HepG2 (cell line): ENCODE measurements at regions not wholly inside any gene's neighbourhood (a gene's known extent, or its start where the extent isn't known, plus 50 kb on each side); places are given as distances from the start of the nearest gene placed in this dataset.

Source experiments
- ATAC-seq: fragments of 200-7000 bp; cut with Tn5 transposase; 3 replicates; pipeline ENCODE4 v1.9.1; 2020; ENCODE audit warnings: mild to moderate bottlenecking, moderate library complexity
- BruUV-seq: library from RNA; stranded (reverse); fragments of 400-500 nt; replicated peaks from 2 replicates; lab custom pipeline; 2021; lab: Mats Ljungman, UMichigan
- CTCF ChIA-PET: fragments of 300-600 bp; formaldehyde crosslinking; extraction: SDS; loops from one replicate; lab custom pipeline; 2021; ENCODE audit warnings: low total read pairs, inconsistent platforms, low intra/inter-chr PET ratio; lab: Yijun Ruan, JAX
- POLR2A ChIA-PET: fragments of 350-600 bp; sonication (Branson Sonifier 250); formaldehyde crosslinking; loops from one replicate; lab custom pipeline; 2020; ENCODE audit warnings: antibody characterized with exemption, inconsistent platforms; lab: Yijun Ruan, JAX
- DNase-seq: peaks from one replicate; pipeline ENCODE4 v3.0.0-alpha.2; 2015; ENCODE audit warnings: low spot score
- FAIRE-seq: peaks from 3 replicates; lab custom pipeline; 2011; peaks lifted over from hg19 to GRCh38; lab: Jason Lieb, UNC
- H2AFZ ChIP-seq: one replicate; pipeline ENCODE4 v1.6.1; 2011; ENCODE audit warnings: low read length, inconsistent platforms
- H3K27ac ChIP-seq: fragments of 300-600 bp; 3 replicates; pipeline ENCODE4 v1.8.0; 2011; ENCODE audit warnings: mixed run types, mild to moderate bottlenecking, mixed read lengths, low read length, inconsistent platforms; ENCODE audit not compliant: insufficient read depth; ENCODE audit errors: extremely low read length
- H3K27me3 ChIP-seq, 2 experiments: fragments of 200-600 bp in 1 of 2; 2 replicates in 1 of 2; 3 replicates in 1 of 2; pipeline versions ENCODE4 v1.6.0 to v1.8.0; 2011; ENCODE audit warnings: low read length in 2 of 2, mild to moderate bottlenecking in 2 of 2, moderate library complexity in 2 of 2, inconsistent platforms in 1 of 2; ENCODE audit not compliant: insufficient read depth in 2 of 2, control insufficient read depth in 1 of 2
- H3K36me3 ChIP-seq, 2 experiments: fragments of 200-600 bp in 1 of 2; replicated peaks in 1 of 2; 2 replicates in 1 of 2; 3 replicates in 1 of 2; pipeline versions ENCODE4 v1.5.1 to v1.8.0; 2011; ENCODE audit warnings: low read length in 2 of 2, inconsistent platforms in 1 of 2; ENCODE audit not compliant: insufficient read depth in 2 of 2, control insufficient read depth in 1 of 2
- H3K4me1 ChIP-seq: 2 replicates; pipeline ENCODE4 v1.5.1; 2012; ENCODE audit warnings: low read length, inconsistent platforms; ENCODE audit not compliant: insufficient read depth
- H3K4me2 ChIP-seq: 2 replicates; pipeline ENCODE4 v1.6.0; 2011; ENCODE audit warnings: low read depth, low read length, inconsistent platforms
- H3K4me3 ChIP-seq, 3 experiments: fragments of 200-600 bp in 1 of 3; sonication (generic), shearing (Covaris generic) in 1 of 3; replicated peaks in 1 of 3; 2 replicates each; pipeline ENCODE4 v1.5.1; 2011 to 2016; ENCODE audit warnings: low read length in 3 of 3, inconsistent platforms in 2 of 3, low read depth in 2 of 3, mild to moderate bottlenecking in 2 of 3, control low read depth in 1 of 3, mixed read lengths in 1 of 3; ENCODE audit not compliant: insufficient read depth in 1 of 3
- H3K79me2 ChIP-seq: one replicate; pipeline ENCODE4 v1.6.1; 2011; ENCODE audit warnings: low read length, inconsistent platforms; ENCODE audit not compliant: insufficient read depth
- H3K9ac ChIP-seq: 2 replicates; pipeline ENCODE4 v1.6.0; 2011; ENCODE audit warnings: mild to moderate bottlenecking, low read depth, low read length, inconsistent platforms; ENCODE audit not compliant: insufficient read depth
- H3K9me3 ChIP-seq: 2 replicates; pipeline ENCODE4 v1.5.1; 2012; ENCODE audit warnings: mild to moderate bottlenecking, low read length
- H4K20me1 ChIP-seq: 2 replicates; pipeline ENCODE4 v1.6.0; 2011; ENCODE audit warnings: inconsistent platforms, mild to moderate bottlenecking, low read length, moderate library complexity; ENCODE audit not compliant: insufficient read depth
- FOXA1 ChIP-seq, 2 experiments: fragments of 450-650 bp in 1 of 2; sonication (generic) in 1 of 2; formaldehyde crosslinking in 1 of 2; IDR thresholded peaks; 2 replicates each; pipeline versions ENCODE4 v1.4.0 to v1.6.1; 2016 to 2020; ENCODE audit warnings: missing genetic modification reagents in 1 of 2
- FOXA3 ChIP-seq: IDR thresholded peaks from 2 replicates; pipeline ENCODE4 v1.6.1; 2016; ENCODE audit warnings: missing genetic modification reagents, missing compliant biosample characterization
- KAT8 ChIP-seq: IDR thresholded peaks from 2 replicates; pipeline ENCODE4 v1.6.1; 2016; ENCODE audit warnings: missing genetic modification reagents, missing compliant biosample characterization
- XBP1 ChIP-seq: sonication (generic); formaldehyde crosslinking; IDR thresholded peaks from 2 replicates; pipeline ENCODE4 v1.5.0; 2020; ENCODE audit warnings: missing genetic modification reagents
- WGBS: methylation state at CpG from one replicate; pipeline ENCODE4 v1.1.6; 2017; ENCODE audit warnings: low lambda C conversion rate; 5-methylcytosine and 5-hydroxymethylcytosine counted together
- in situ Hi-C: cut with HindIII; loops from 2 replicates; pipeline ENCODE4 v1.10.0; 2017; ENCODE audit warnings: low pct_unique_long_range_greater_than_20kb; ENCODE audit not compliant: extremely low pct_ligation_motif_present
- intact Hi-C: fragments of 100-400 bp; cut with micrococcal nuclease; formaldehyde crosslinking; loops from one replicate; pipeline ENCODE4 v1.10.0; 2022; ENCODE audit not compliant: unreplicated experiment

DNA sequence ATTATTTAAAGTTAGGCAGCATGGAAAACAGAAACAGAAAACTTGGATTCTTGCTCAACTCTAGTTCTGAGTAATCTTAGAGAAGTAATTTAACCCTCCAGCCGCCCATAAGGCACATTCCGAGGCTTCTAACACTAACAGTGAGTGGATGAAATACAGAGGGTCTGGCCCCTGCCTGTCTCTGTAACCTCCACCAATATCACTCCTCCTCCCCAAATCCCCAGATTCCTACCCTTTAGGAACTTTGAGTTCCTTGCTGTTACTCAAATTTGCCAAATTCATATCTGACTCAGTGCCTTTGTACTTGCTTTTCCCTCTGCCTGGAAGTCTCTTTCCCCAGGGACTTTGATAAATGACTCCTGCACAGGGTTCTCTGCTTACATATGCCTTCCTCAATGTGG lies 112.5 kb upstream of the TGFBR2 start:
- DNase-seq, result no peak
- WGBS, result 100% methylated on average over 2 of the region's 2 CpGs
- H3K4me2 ChIP-seq, result no peak overlapping the region
- in situ Hi-C loops, result loop anchor here (5.0 kb wide), 1 partner anchor 113 kb away; the partner anchor contains the start of gene TGFBR2
- no peak overlapping the region for H3K4me3 ChIP-seq
- no peak for TF ChIP-seq KAT8 (CRISPR knock-in tag)
- TF ChIP-seq, all 625 proteins: peak for 0
- FAIRE-seq, result no peak
- no peaks in the 10 kb centered on the region for H3K79me2 ChIP-seq
- H4K20me1 ChIP-seq, result no peaks in the 10 kb centered on the region
- H3K36me3 ChIP-seq, result no peaks in the 10 kb centered on the region
- peaks cover 5% of the 10 kb centered on the region for H3K9me3 ChIP-seq
- no peak overlapping the region for H2AFZ ChIP-seq
- peak overlapping the region; percentile 87 for H3K27ac ChIP-seq
- CTCF ChIA-PET, result no interaction called here
- no peak for ATAC-seq
- H3K27me3 ChIP-seq, result no peaks in the 10 kb centered on the region
- no TSS peak for BruUV-seq
- POLR2A ChIA-PET, result no interaction called here
- H3K9ac ChIP-seq, result no peak overlapping the region
- intact Hi-C loops, result loop anchor here (2.0 to 10.0 kb wide), 7 partner anchors 15 to 379 kb away; partner anchors contain the start of gene TGFBR2
- peaks cover 84% of the 10 kb centered on the region for H3K4me1 ChIP-seq

DNA sequence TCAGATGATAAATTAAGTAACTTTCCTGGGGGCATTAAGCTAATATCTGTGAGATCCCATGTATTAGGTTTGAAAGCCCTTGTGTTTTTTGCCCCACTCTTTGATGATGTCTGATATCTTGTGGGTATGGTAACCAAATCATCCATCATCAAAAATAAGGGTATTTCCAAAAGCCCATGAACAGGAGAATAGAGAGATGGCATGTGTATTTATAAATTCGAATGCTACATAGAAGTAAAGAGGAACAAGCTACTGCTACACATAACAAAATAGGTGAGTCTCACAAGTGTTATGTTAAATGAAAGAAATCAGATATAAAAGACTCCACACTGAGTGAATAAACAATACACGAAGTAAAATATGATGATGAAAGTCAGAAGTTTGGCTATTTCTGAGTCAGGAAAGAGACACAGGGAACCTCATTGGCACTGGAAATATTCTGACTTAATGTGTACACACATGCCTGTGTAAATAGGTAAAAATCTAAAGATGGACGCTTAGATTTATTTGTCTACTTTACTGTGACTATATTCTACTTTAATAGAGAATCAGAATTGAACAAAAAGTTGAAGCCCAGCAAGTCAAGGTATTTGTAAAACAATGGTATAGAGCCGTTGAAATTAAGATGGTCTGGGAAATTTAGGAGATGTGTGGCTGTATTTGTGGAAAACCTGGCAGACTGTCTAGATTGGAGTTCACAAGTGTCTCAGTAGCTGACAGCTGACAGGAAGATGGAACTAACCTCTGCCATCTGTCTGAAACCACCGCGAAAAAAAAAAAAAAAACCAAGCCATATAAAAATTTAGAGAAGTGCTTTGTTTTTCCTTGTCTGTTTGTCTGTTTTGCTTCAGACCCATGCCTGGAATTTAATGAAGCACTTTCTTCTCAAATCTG lies 111.0 kb upstream of the TGFBR2 start:
- TF ChIP-seq XBP1 (CRISPR knock-in tag) (no peak), FOXA1 (IDR thresholded peaks at IDR 0.05) (no peak), FOXA1 (CRISPR knock-in tag; IDR thresholded peaks at IDR 0.05) (0 out of 2 replicates have a peak, but pooled peaks have one; percentile 8), FOXA3 (peak; percentile 38; the same call in 1 of the 2 replicates)
- ChIA-PET POLR2A (no interaction called here), CTCF (interaction anchor here (0.6 kb wide), 1 partner anchor 40 kb away, joined by 3 read pairs; no protein-coding TSS in a partner anchor)
- DNase-seq, result no peak
- Histone ChIP-seq H3K9me3 (no peaks in the 10 kb centered on the region), H3K36me3 (no peaks in the 10 kb centered on the region), H2AFZ (no peak overlapping the region), H3K4me2 (no peak overlapping the region), H3K79me2 (no peaks in the 10 kb centered on the region), H3K4me1 (peaks cover 90% of the 10 kb centered on the region), H3K27ac (no peak overlapping the region), H3K4me3 (no peak overlapping the region), H3K27me3 (no peaks in the 10 kb centered on the region), H4K20me1 (no peaks in the 10 kb centered on the region), H3K9ac (no peak overlapping the region)
- no peak for FAIRE-seq
- no TSS peak for BruUV-seq
- 78% methylated on average over 6 of the region's 6 CpGs for WGBS
- intact Hi-C loops (loop anchor here (10.0 kb wide), 2 partner anchors 199 to 381 kb away; no protein-coding TSS in a partner anchor), in situ Hi-C loops (no loop called here)
- no peak for ATAC-seq
